ENCODE measurements at regions not wholly inside any gene's neighbourhood (a gene's known extent, or its start where the extent isn't known, plus 50 kb on each side); places are given as distances from the start of the nearest gene placed in this dataset.

- H3K36me3 ChIP-seq = no peaks in the 10 kb centered on the region
- no peak overlapping the region for H3K4me3 ChIP-seq
- TF ChIP-seq, protein P1, sequence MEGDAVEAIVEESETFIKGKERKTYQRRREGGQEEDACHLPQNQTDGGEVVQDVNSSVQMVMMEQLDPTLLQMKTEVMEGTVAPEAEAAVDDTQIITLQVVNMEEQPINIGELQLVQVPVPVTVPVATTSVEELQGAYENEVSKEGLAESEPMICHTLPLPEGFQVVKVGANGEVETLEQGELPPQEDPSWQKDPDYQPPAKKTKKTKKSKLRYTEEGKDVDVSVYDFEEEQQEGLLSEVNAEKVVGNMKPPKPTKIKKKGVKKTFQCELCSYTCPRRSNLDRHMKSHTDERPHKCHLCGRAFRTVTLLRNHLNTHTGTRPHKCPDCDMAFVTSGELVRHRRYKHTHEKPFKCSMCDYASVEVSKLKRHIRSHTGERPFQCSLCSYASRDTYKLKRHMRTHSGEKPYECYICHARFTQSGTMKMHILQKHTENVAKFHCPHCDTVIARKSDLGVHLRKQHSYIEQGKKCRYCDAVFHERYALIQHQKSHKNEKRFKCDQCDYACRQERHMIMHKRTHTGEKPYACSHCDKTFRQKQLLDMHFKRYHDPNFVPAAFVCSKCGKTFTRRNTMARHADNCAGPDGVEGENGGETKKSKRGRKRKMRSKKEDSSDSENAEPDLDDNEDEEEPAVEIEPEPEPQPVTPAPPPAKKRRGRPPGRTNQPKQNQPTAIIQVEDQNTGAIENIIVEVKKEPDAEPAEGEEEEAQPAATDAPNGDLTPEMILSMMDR (IDR thresholded peaks at IDR 0.05; ENCODE audit: low read depth, low read length) = no peak
- no peaks in the 10 kb centered on the region for H3K27me3 ChIP-seq
- H3K9me3 ChIP-seq (ENCODE audit: low read depth) = no peaks in the 10 kb centered on the region
- H3K4me1 ChIP-seq (ENCODE audit: low read depth) = no peaks in the 10 kb centered on the region
- DNase-seq (ENCODE audit: low read depth in 1 of 2, low spot score in 1 of 2) = peak in 1 of 2 donors; percentile 39
- H3K27ac ChIP-seq = no peak overlapping the region
Observed at GRCh38 chr12:87329076-87329863, 699.9 kb downstream of the C12orf50 start.

DNA sequence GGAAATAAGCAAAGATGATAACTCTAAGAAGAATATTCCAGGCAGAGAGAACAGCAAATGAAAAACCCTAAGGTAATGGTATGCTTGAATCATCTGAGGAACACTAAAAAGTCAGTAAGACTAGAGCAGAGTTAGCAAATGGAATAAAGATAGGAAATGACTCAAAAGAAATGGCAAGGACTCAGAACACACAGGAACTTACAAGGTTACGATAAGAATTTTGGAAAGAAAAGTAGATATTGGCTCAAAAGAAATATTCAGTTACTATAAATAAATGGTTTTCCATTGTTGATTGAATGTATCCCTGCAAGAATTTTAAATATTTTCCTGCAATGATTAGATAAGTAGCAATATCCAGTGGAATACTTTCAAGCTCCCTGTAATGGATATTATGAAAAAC, 705.8 kb downstream of the C12orf50 start:
- Histone ChIP-seq H3K4me3 (no peak overlapping the region), H3K4me1 (ENCODE audit: low read depth) (no peaks in the 10 kb centered on the region), H3K27ac (no peak overlapping the region), H3K9me3 (ENCODE audit: low read depth) (no peaks in the 10 kb centered on the region), H3K27me3 (no peaks in the 10 kb centered on the region), H3K36me3 (no peaks in the 10 kb centered on the region)
- TF ChIP-seq, protein P1 (IDR thresholded peaks at IDR 0.05; ENCODE audit: low read depth, low read length) = no peak
- DNase-seq (ENCODE audit: low read depth in 1 of 2, low spot score in 1 of 2) = peak in 1 of 2 donors; percentile 92

- Histone ChIP-seq H3K4me3 (no peak overlapping the region), H3K36me3 (no peaks in the 10 kb centered on the region), H3K4me1 (ENCODE audit: low read depth) (no peaks in the 10 kb centered on the region), H3K9me3 (ENCODE audit: low read depth) (no peaks in the 10 kb centered on the region), H3K27ac (no peak overlapping the region), H3K27me3 (no peaks in the 10 kb centered on the region)
- DNase-seq (ENCODE audit: low read depth in 1 of 2, low spot score in 1 of 2) = peak in 1 of 2 donors; percentile 45
- TF ChIP-seq, protein P1 (IDR thresholded peaks at IDR 0.05; ENCODE audit: low read depth, low read length) = no peak
Observed at GRCh38 chr12:87320724-87321123, 708.5 kb downstream of the C12orf50 start.

DNA sequence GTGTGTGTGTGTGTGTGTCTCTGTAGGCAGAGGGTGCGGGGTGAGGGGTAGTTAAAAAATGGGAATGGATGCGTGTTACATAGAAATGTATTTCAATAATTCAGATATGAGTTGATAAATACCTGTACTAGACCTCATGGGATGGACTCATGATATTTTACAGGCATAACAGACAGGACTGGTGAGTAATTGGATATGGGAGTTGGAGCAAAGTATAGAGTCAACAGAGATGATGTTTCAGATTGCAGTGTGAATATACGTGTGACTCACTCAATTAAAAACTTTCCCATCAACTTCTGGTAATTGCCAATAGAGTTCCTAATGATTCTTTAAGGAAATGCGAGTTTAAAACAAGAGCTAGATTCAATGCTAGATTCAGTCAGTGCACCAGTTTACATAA, 711.9 kb downstream of the C12orf50 start:
- TF ChIP-seq, protein P1 (IDR thresholded peaks at IDR 0.05; ENCODE audit: low read depth, low read length) = no peak
- no peak for DNase-seq (ENCODE audit: low read depth in 1 of 2, low spot score in 1 of 2)
- H3K4me3 ChIP-seq = no peak overlapping the region

GRCh38 chr12:87311206-87311605, 718.0 kb downstream of the C12orf50 start:
- DNase-seq (ENCODE audit: low read depth in 1 of 2, low spot score in 1 of 2) = no peak
- Histone ChIP-seq H3K27me3 (no peaks in the 10 kb centered on the region), H3K9me3 (ENCODE audit: low read depth) (no peaks in the 10 kb centered on the region), H3K4me3 (no peak overlapping the region), H3K36me3 (no peaks in the 10 kb centered on the region), H3K27ac (no peak overlapping the region), H3K4me1 (ENCODE audit: low read depth) (no peaks in the 10 kb centered on the region)
- TF ChIP-seq, protein P1 (IDR thresholded peaks at IDR 0.05; ENCODE audit: low read depth, low read length) = no peak

More for the DNA sequence above, 711.9 kb downstream of the C12orf50 start:
- H3K27me3 ChIP-seq = no peaks in the 10 kb centered on the region
- H3K9me3 ChIP-seq (ENCODE audit: low read depth) = no peaks in the 10 kb centered on the region
- H3K36me3 ChIP-seq = no peaks in the 10 kb centered on the region
- no peak overlapping the region for H3K27ac ChIP-seq
- no peaks in the 10 kb centered on the region for H3K4me1 ChIP-seq (ENCODE audit: low read depth)
